Smooth muscle cell (in vitro differentiated cells): ENCODE measurements at regions not wholly inside any gene's neighbourhood (a gene's known extent, or its start where the extent isn't known, plus 50 kb on each side); places are given as distances from the start of the nearest gene placed in this dataset.

ENCODE experiments used
- DNase-seq: peaks from one replicate; lab custom pipeline; 2025; ENCODE audit not compliant: unreplicated experiment; lab: John Stamatoyannopoulos, UW
- H2AFZ ChIP-seq: fragments of 200-600 bp; sonication (generic); 2 replicates; pipeline ENCODE4 v1.6.0; 2016; ENCODE audit warnings: antibody characterized with exemption, low read depth, mild to moderate bottlenecking
- H3F3A ChIP-seq: fragments of 200-600 bp; sonication (generic); 2 replicates; pipeline ENCODE4 v1.6.0; 2017; ENCODE audit warnings: antibody characterized with exemption, low read depth
- H3K27ac ChIP-seq: fragments of 200-600 bp; sonication (generic); 2 replicates; pipeline ENCODE4 v1.5.1; 2016; ENCODE audit warnings: low read depth, mild to moderate bottlenecking
- H3K27me3 ChIP-seq: fragments of 200-600 bp; sonication (generic); 2 replicates; pipeline ENCODE4 v1.6.1; 2016; ENCODE audit warnings: low read depth, mild to moderate bottlenecking
- H3K36me3 ChIP-seq: fragments of 200-600 bp; sonication (generic); 2 replicates; pipeline ENCODE4 v1.5.1; 2016; ENCODE audit warnings: low read depth
- H3K4me1 ChIP-seq: fragments of 200-600 bp; sonication (generic); 2 replicates; pipeline ENCODE4 v1.5.1; 2016; ENCODE audit warnings: low read depth
- H3K4me2 ChIP-seq: fragments of 200-600 bp; sonication (generic); 2 replicates; pipeline ENCODE4 v1.6.0; 2016; ENCODE audit warnings: mild to moderate bottlenecking
- H3K4me3 ChIP-seq: fragments of 200-600 bp; sonication (generic); 2 replicates; pipeline ENCODE4 v1.5.1; 2016; ENCODE audit warnings: mild to moderate bottlenecking
- H3K79me2 ChIP-seq: fragments of 200-600 bp; sonication (generic); 2 replicates; pipeline ENCODE4 v1.6.0; 2016; ENCODE audit warnings: low read depth, mild to moderate bottlenecking
- H3K9ac ChIP-seq: fragments of 200-600 bp; sonication (generic); 2 replicates; pipeline ENCODE4 v1.6.0; 2016; ENCODE audit warnings: low read depth
- H3K9me3 ChIP-seq: fragments of 200-600 bp; sonication (generic); replicated peaks from 2 replicates; pipeline ENCODE4 v1.5.1; 2016; ENCODE audit warnings: low read depth
- H4K20me1 ChIP-seq: fragments of 200-600 bp; sonication (generic); 2 replicates; pipeline ENCODE4 v1.6.0; 2016; ENCODE audit warnings: low read depth
- CTCF ChIP-seq: fragments of 200-600 bp; sonication (generic); IDR thresholded peaks from 2 replicates; pipeline ENCODE4 v1.5.1; 2017; ENCODE audit warnings: borderline replicate concordance, mild to moderate bottlenecking, antibody characterized with exemption; ENCODE audit not compliant: insufficient read depth, poor library complexity, severe bottlenecking
- WGBS: methylation state at CpG from one replicate; pipeline ENCODE4 v1.1.7; 2016; ENCODE audit warnings: low lambda C conversion rate; 5-methylcytosine and 5-hydroxymethylcytosine counted together

- peaks cover 5% of the 10 kb centered on the region for H3K4me1 ChIP-seq
- peaks cover 6% of the 10 kb centered on the region for H4K20me1 ChIP-seq
- no peak for TF ChIP-seq CTCF
- DNase-seq = no peak
- no peak overlapping the region for H3K4me3 ChIP-seq
- H3K79me2 ChIP-seq = no peaks in the 10 kb centered on the region
- no peak overlapping the region for H3K4me2 ChIP-seq
- 96% methylated on average over 30 of the region's 30 CpGs for WGBS
- H3K27me3 ChIP-seq = no peaks in the 10 kb centered on the region
- no peak overlapping the region for H3K27ac ChIP-seq
- no peaks in the 10 kb centered on the region for H3K36me3 ChIP-seq
- H3F3A ChIP-seq = peaks cover 11% of the 10 kb centered on the region
- no peak overlapping the region for H3K9ac ChIP-seq
- H3K9me3 ChIP-seq = no peaks in the 10 kb centered on the region
- H2AFZ ChIP-seq = no peak overlapping the region
Measured at GRCh38 chr2:241931084-241931975, 61.8 kb downstream of the RTP5 start.

GRCh38 chr2:241931976-241932898 is 62.7 kb downstream of the RTP5 start:
- peaks cover 6% of the 10 kb centered on the region for H4K20me1 ChIP-seq
- H3K4me3 ChIP-seq = no peak overlapping the region
- no peaks in the 10 kb centered on the region for H3K79me2 ChIP-seq
- no peaks in the 10 kb centered on the region for H3K27me3 ChIP-seq
- H3K9ac ChIP-seq = no peak overlapping the region
- no peaks in the 10 kb centered on the region for H3K36me3 ChIP-seq
- peaks cover 11% of the 10 kb centered on the region for H3F3A ChIP-seq
- DNase-seq = no peak
- H3K27ac ChIP-seq = no peak overlapping the region
- WGBS = 95% methylated on average over 30 of the region's 31 CpGs
- no peak overlapping the region for H2AFZ ChIP-seq
- TF ChIP-seq CTCF = no peak
- H3K4me1 ChIP-seq = peaks cover 5% of the 10 kb centered on the region
- H3K9me3 ChIP-seq = no peaks in the 10 kb centered on the region
- no peak overlapping the region for H3K4me2 ChIP-seq

DNA sequence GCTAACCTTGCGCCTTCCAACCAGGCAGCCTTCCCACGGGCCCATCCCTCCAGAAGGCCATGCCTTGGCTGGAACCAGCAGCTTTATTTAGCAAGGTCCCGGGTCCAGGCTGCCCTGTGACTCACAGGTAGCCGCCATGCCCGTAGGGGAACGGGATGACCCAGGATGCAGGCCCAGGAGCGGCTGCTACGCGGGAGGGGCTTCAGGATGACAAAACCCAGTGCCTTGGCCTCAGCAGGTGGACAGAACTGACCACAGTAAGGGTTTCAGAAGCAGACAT is 63.3 kb downstream of the RTP5 start:
- TF ChIP-seq CTCF = no peak
- Histone ChIP-seq H3K9me3 (no peaks in the 10 kb centered on the region), H4K20me1 (peaks cover 6% of the 10 kb centered on the region), H3K79me2 (no peaks in the 10 kb centered on the region), H3K4me2 (peak overlapping the region; percentile 79), H2AFZ (no peak overlapping the region), H3K9ac (no peak overlapping the region), H3F3A (peaks cover 11% of the 10 kb centered on the region), H3K27ac (no peak overlapping the region), H3K4me3 (no peak overlapping the region), H3K4me1 (peaks cover 5% of the 10 kb centered on the region), H3K27me3 (no peaks in the 10 kb centered on the region), H3K36me3 (no peaks in the 10 kb centered on the region)
- 79% methylated on average over 9 of the region's 9 CpGs for WGBS
- no peak for DNase-seq
